NT2/D1 (cell line): ENCODE measurements at regions not wholly inside any gene's neighbourhood (a gene's known extent, or its start where the extent isn't known, plus 50 kb on each side); places are given as distances from the start of the nearest gene placed in this dataset.

Source experiments
- DNase-seq: peaks from one replicate; pipeline ENCODE4 v3.0.0-alpha.2; 2011; ENCODE audit warnings: low read depth, low spot score
- H3K27me3 ChIP-seq: 2 replicates; pipeline ENCODE4 v1.6.0; 2011; ENCODE audit warnings: mild to moderate bottlenecking; ENCODE audit not compliant: insufficient read length, insufficient read depth
- H3K36me3 ChIP-seq: 2 replicates; pipeline ENCODE4 v1.6.1; 2011; ENCODE audit warnings: mild to moderate bottlenecking, low read length, mixed read lengths; ENCODE audit not compliant: insufficient read depth, insufficient read length
- H3K4me1 ChIP-seq: 2 replicates; pipeline ENCODE4 v1.5.1; 2011; ENCODE audit not compliant: insufficient read depth, insufficient read length
- H3K4me3 ChIP-seq: 2 replicates; pipeline ENCODE4 v1.5.1; 2011; ENCODE audit warnings: low read depth; ENCODE audit not compliant: insufficient read length
- H3K9ac ChIP-seq: 2 replicates; pipeline ENCODE4 v1.6.0; 2011; ENCODE audit warnings: low read depth; ENCODE audit not compliant: insufficient read length
- H3K9me3 ChIP-seq: 2 replicates; pipeline ENCODE4 v1.5.1; 2011; ENCODE audit warnings: mild to moderate bottlenecking, low read length; ENCODE audit not compliant: insufficient read depth
- SUZ12 ChIP-seq: IDR thresholded peaks from 2 replicates; pipeline ENCODE4 v1.6.1; 2011; ENCODE audit not compliant: insufficient read length, insufficient read depth; ENCODE audit errors: extremely low read depth
- YY1 ChIP-seq: IDR thresholded peaks from 2 replicates; pipeline ENCODE4 v1.6.1; 2011; ENCODE audit not compliant: insufficient read length, insufficient read depth
- ZNF274 ChIP-seq: IDR thresholded peaks from 2 replicates; pipeline ENCODE4 v1.6.1; 2011; ENCODE audit warnings: mild to moderate bottlenecking, low read depth, low read length

- Histone ChIP-seq H3K4me3 (no peak overlapping the region), H3K4me1 (no peaks in the 10 kb centered on the region), H3K9ac (no peak overlapping the region), H3K9me3 (peaks cover 5% of the 10 kb centered on the region; the same call in 1 of the 2 replicates), H3K27me3 (no peaks in the 10 kb centered on the region), H3K36me3 (no peaks in the 10 kb centered on the region)
- no peak for TF ChIP-seq ZNF274
- TF ChIP-seq YY1: no peak
- no peak for TF ChIP-seq SUZ12
- no peak for DNase-seq
Observed at GRCh38 chr3:78517965-78518364, 1249.8 kb downstream of the ROBO1 start.

GRCh38 chr3:78519281-78519680, 1248.5 kb downstream of the ROBO1 start:
- H3K36me3 ChIP-seq: no peaks in the 10 kb centered on the region
- peaks cover 5% of the 10 kb centered on the region; the same call in 1 of the 2 replicates for H3K9me3 ChIP-seq
- TF ChIP-seq ZNF274 (no peak), YY1 (no peak), SUZ12 (no peak)
- H3K4me1 ChIP-seq: no peaks in the 10 kb centered on the region
- no peak overlapping the region for H3K4me3 ChIP-seq
- no peaks in the 10 kb centered on the region for H3K27me3 ChIP-seq
- no peak for DNase-seq
- H3K9ac ChIP-seq: no peak overlapping the region

- H3K27me3 ChIP-seq: no peaks in the 10 kb centered on the region
- no peaks in the 10 kb centered on the region for H3K4me1 ChIP-seq
- no peak for DNase-seq
- H3K36me3 ChIP-seq: no peaks in the 10 kb centered on the region
- TF ChIP-seq ZNF274 (no peak), SUZ12 (no peak), YY1 (no peak)
- no peak overlapping the region for H3K4me3 ChIP-seq
- no peaks in the 10 kb centered on the region for H3K9me3 ChIP-seq
- no peak overlapping the region for H3K9ac ChIP-seq
Observed at GRCh38 chr3:78529601-78530000, 1238.2 kb downstream of the ROBO1 start.

GRCh38 chr3:78540485-78540884, 1227.3 kb downstream of the ROBO1 start:
- Histone ChIP-seq H3K4me3 (no peak overlapping the region), H3K9ac (no peak overlapping the region), H3K36me3 (no peaks in the 10 kb centered on the region), H3K27me3 (no peaks in the 10 kb centered on the region), H3K9me3 (no peaks in the 10 kb centered on the region), H3K4me1 (no peaks in the 10 kb centered on the region)
- TF ChIP-seq SUZ12 (no peak), YY1 (no peak), ZNF274 (no peak)
- DNase-seq: no peak

- Histone ChIP-seq H3K36me3 (no peaks in the 10 kb centered on the region), H3K4me1 (no peaks in the 10 kb centered on the region), H3K27me3 (no peaks in the 10 kb centered on the region), H3K9me3 (no peaks in the 10 kb centered on the region), H3K9ac (no peak overlapping the region), H3K4me3 (no peak overlapping the region)
- TF ChIP-seq SUZ12: no peak
- TF ChIP-seq YY1: no peak
- TF ChIP-seq ZNF274: no peak
- no peak for DNase-seq
Observed at GRCh38 chr3:78545827-78546226, 1222.0 kb downstream of the ROBO1 start.
